Endothelial cell (in vitro differentiated cells): ENCODE measurements at regions not wholly inside any gene's neighbourhood (a gene's known extent, or its start where the extent isn't known, plus 50 kb on each side); places are given as distances from the start of the nearest gene placed in this dataset.

Experiments used
- DNase-seq: peaks from one replicate; pipeline ENCODE4 v3.0.0; 2021; ENCODE audit warnings: low spot score
- H3K27ac Mint-ChIP-seq: one replicate; pipeline ENCODE4 v1.8.0; 2021; ENCODE audit warnings: mixed read lengths, inconsistent platforms; ENCODE audit not compliant: unreplicated experiment
- H3K27me3 Mint-ChIP-seq: one replicate; pipeline ENCODE4 v1.8.0; 2021; ENCODE audit warnings: mild to moderate bottlenecking, moderate library complexity, mixed read lengths, inconsistent platforms; ENCODE audit not compliant: unreplicated experiment
- H3K36me3 Mint-ChIP-seq: one replicate; pipeline ENCODE4 v1.8.0; 2021; ENCODE audit warnings: mild to moderate bottlenecking, low read depth, mixed read lengths, inconsistent platforms; ENCODE audit not compliant: unreplicated experiment
- H3K4me1 Mint-ChIP-seq: one replicate; pipeline ENCODE4 v1.8.0; 2021; ENCODE audit warnings: mild to moderate bottlenecking, mixed read lengths, inconsistent platforms; ENCODE audit not compliant: unreplicated experiment
- H3K4me3 Mint-ChIP-seq: one replicate; pipeline ENCODE4 v1.8.0; 2021; ENCODE audit warnings: mild to moderate bottlenecking, mixed read lengths, inconsistent platforms; ENCODE audit not compliant: unreplicated experiment
- H3K9me3 Mint-ChIP-seq: one replicate; pipeline ENCODE4 v1.8.0; 2021; ENCODE audit warnings: mixed read lengths, inconsistent platforms; ENCODE audit not compliant: unreplicated experiment
- CTCF ChIP-seq: fragments of 200-600 bp; sonication (generic); IDR thresholded peaks from one replicate; pipeline ENCODE4 v1.5.0; 2021; ENCODE audit warnings: antibody characterized with exemption; ENCODE audit not compliant: unreplicated experiment

GRCh38 chrX:46016296-46016695 is 528.9 kb downstream of the ZNF674 start:
- Mint-ChIP-seq H3K4me1 (no peaks in the 10 kb centered on the region), H3K27ac (no peak overlapping the region), H3K9me3 (no peaks in the 10 kb centered on the region), H3K36me3 (no peaks in the 10 kb centered on the region), H3K27me3 (no peaks in the 10 kb centered on the region), H3K4me3 (no peak overlapping the region)
- no peak for TF ChIP-seq CTCF
- DNase-seq = no peak

GRCh38 chrX:46015653-46016052 is 529.6 kb downstream of the ZNF674 start:
- H3K4me3 Mint-ChIP-seq = no peak overlapping the region
- no peaks in the 10 kb centered on the region for H3K27me3 Mint-ChIP-seq
- no peak overlapping the region for H3K27ac Mint-ChIP-seq
- no peaks in the 10 kb centered on the region for H3K36me3 Mint-ChIP-seq
- no peaks in the 10 kb centered on the region for H3K9me3 Mint-ChIP-seq
- no peak for DNase-seq
- no peak for TF ChIP-seq CTCF
- no peaks in the 10 kb centered on the region for H3K4me1 Mint-ChIP-seq

- TF ChIP-seq CTCF = no peak
- H3K9me3 Mint-ChIP-seq = no peaks in the 10 kb centered on the region
- DNase-seq = no peak
Observed at GRCh38 chrX:45992402-45993123, 552.7 kb downstream of the ZNF674 start.

GRCh38 chrX:45986971-45987370 is 558.2 kb downstream of the ZNF674 start:
- no peak for DNase-seq
- Mint-ChIP-seq H3K4me1 (no peaks in the 10 kb centered on the region), H3K36me3 (no peaks in the 10 kb centered on the region)

More at GRCh38 chrX:45992402-45993123, 552.7 kb downstream of the ZNF674 start:
- H3K36me3 Mint-ChIP-seq = no peaks in the 10 kb centered on the region
- H3K27ac Mint-ChIP-seq = no peak overlapping the region
- no peaks in the 10 kb centered on the region for H3K4me1 Mint-ChIP-seq
- no peaks in the 10 kb centered on the region for H3K27me3 Mint-ChIP-seq
- no peak overlapping the region for H3K4me3 Mint-ChIP-seq

More at GRCh38 chrX:45986971-45987370, 558.2 kb downstream of the ZNF674 start:
- no peaks in the 10 kb centered on the region for H3K27me3 Mint-ChIP-seq
- no peaks in the 10 kb centered on the region for H3K9me3 Mint-ChIP-seq
- H3K27ac Mint-ChIP-seq = no peak overlapping the region
- H3K4me3 Mint-ChIP-seq = no peak overlapping the region
- TF ChIP-seq CTCF = no peak
